GM21447 (cell line): ENCODE measurements at regions not wholly inside any gene's neighbourhood (a gene's known extent, or its start where the extent isn't known, plus 50 kb on each side); places are given as distances from the start of the nearest gene placed in this dataset.
"Not testable (repeated sequence)": the region's sequence is repeated elsewhere in the genome, so short reads cannot be mapped to it uniquely, and the experiment has no call there.

Source experiments
- ATAC-seq: cut with Tn5 transposase; IDR thresholded peaks from one replicate; pipeline ENCODE4 v1.9.1; 2021; ENCODE audit not compliant: unreplicated experiment

GRCh38 chr16:60302261-60302660 lies 1568.1 kb upstream of the GOT2 start:
- ATAC-seq, result no peak

- ATAC-seq, result no peak
Measured at GRCh38 chr16:60299241-60299776, 1565.2 kb upstream of the GOT2 start.

- ATAC-seq, result no peak
Measured at GRCh38 chr16:60295451-60295850, 1561.3 kb upstream of the GOT2 start.

GRCh38 chr16:60285794-60286193 lies 1551.7 kb upstream of the GOT2 start:
- ATAC-seq, result no peak

- ATAC-seq, result no peak
Measured at GRCh38 chr16:60279061-60279665, 1545.0 kb upstream of the GOT2 start.

- no peak for ATAC-seq
Measured at GRCh38 chr16:60274431-60275019, 1540.4 kb upstream of the GOT2 start.

- ATAC-seq, result no peak
Measured at GRCh38 chr16:60271781-60272180, 1537.7 kb upstream of the GOT2 start.

GRCh38 chr16:60271025-60271771 lies 1537.1 kb upstream of the GOT2 start:
- no peak for ATAC-seq

- no peak for ATAC-seq
Measured at GRCh38 chr16:60261425-60261824, 1527.3 kb upstream of the GOT2 start.

- ATAC-seq, result no peak
Measured at GRCh38 chr16:60259956-60260355, 1525.8 kb upstream of the GOT2 start.

- no peak for ATAC-seq
Measured at GRCh38 chr16:60246086-60246485, 1512.0 kb upstream of the GOT2 start.

GRCh38 chr16:60241671-60242070 lies 1507.6 kb upstream of the GOT2 start:
- ATAC-seq, result no peak

GRCh38 chr16:60230666-60231065 lies 1496.5 kb upstream of the GOT2 start:
- ATAC-seq, result no peak

GRCh38 chr16:60225541-60225940 lies 1491.4 kb upstream of the GOT2 start:
- ATAC-seq, result no peak

GRCh38 chr16:60217787-60218186 lies 1483.7 kb upstream of the GOT2 start:
- ATAC-seq, result no peak

GRCh38 chr16:60214311-60214710 lies 1480.2 kb upstream of the GOT2 start:
- no peak for ATAC-seq

GRCh38 chr16:60206516-60206915 lies 1472.4 kb upstream of the GOT2 start:
- no peak for ATAC-seq

- ATAC-seq, result no peak
Measured at GRCh38 chr16:60204181-60204580, 1470.1 kb upstream of the GOT2 start.

GRCh38 chr16:60203525-60204124 lies 1469.5 kb upstream of the GOT2 start:
- no peak for ATAC-seq

GRCh38 chr16:60200729-60201128 lies 1466.6 kb upstream of the GOT2 start:
- not testable (repeated sequence) for ATAC-seq

GRCh38 chr16:60200161-60200560 lies 1466.0 kb upstream of the GOT2 start:
- ATAC-seq, result no peak

- no peak for ATAC-seq
Measured at GRCh38 chr16:60199150-60199549, 1465.0 kb upstream of the GOT2 start.
